22Rv1 (cell line): ENCODE measurements at regions not wholly inside any gene's neighbourhood (a gene's known extent, or its start where the extent isn't known, plus 50 kb on each side); places are given as distances from the start of the nearest gene placed in this dataset.

Experiments used
- ZFX ChIP-seq: fragments of 450-650 bp; IDR thresholded peaks from 2 replicates; pipeline ENCODE4 v1.6.1; 2017; ENCODE audit warnings: antibody characterized with exemption, borderline replicate concordance
- TF ChIP-seq, protein P1 (sequence below): fragments of 450-650 bp; IDR thresholded peaks from 2 replicates; pipeline ENCODE4 v1.5.1; 2017; ENCODE audit warnings: mild to moderate bottlenecking

DNA sequence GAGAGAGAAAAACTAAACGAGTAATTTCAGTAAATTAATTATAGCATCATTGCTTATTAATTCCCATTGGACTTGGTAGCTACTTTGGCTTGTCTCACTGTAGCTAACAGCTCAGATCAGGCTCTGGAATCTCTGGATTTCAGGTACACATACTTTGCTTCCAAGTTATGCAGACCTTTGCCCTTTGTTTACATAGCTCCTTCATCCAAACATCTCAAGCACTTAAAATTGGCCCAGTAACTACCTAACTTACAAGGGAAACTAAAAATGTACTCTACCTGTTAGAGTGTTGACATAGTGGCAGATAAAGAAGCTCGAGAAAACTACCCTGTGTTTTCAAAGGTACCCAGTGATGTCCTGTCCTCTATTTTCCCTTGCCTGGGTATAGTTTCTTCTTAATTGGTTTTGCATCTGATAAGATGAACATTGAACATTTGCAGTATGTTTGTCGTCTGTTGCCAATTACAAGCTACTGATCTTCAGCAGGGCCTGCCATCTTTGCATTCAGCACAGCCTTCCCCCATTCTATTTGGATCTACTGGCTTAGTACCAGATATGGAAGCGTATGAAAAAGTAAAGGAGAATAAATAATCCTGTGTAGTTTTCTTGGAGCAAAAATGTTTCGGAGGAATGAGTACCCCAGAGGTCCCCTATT is 601.5 kb upstream of the FANCL start:
- TF ChIP-seq, protein P1, sequence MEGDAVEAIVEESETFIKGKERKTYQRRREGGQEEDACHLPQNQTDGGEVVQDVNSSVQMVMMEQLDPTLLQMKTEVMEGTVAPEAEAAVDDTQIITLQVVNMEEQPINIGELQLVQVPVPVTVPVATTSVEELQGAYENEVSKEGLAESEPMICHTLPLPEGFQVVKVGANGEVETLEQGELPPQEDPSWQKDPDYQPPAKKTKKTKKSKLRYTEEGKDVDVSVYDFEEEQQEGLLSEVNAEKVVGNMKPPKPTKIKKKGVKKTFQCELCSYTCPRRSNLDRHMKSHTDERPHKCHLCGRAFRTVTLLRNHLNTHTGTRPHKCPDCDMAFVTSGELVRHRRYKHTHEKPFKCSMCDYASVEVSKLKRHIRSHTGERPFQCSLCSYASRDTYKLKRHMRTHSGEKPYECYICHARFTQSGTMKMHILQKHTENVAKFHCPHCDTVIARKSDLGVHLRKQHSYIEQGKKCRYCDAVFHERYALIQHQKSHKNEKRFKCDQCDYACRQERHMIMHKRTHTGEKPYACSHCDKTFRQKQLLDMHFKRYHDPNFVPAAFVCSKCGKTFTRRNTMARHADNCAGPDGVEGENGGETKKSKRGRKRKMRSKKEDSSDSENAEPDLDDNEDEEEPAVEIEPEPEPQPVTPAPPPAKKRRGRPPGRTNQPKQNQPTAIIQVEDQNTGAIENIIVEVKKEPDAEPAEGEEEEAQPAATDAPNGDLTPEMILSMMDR = no peak
- no peak for TF ChIP-seq ZFX
